ENCODE measurements at regions not wholly inside any gene's neighbourhood (a gene's known extent, or its start where the extent isn't known, plus 50 kb on each side); places are given as distances from the start of the nearest gene placed in this dataset.

GRCh38 chr16:35731341-35732040 lies 2272.1 kb downstream of the TP53TG3F start:
- Histone ChIP-seq H4K20me1 (ENCODE audit: insufficient read depth) (no peaks in the 10 kb centered on the region), H3K9me3 (ENCODE audit: control insufficient read depth in 1 of 2, insufficient read depth in 1 of 2, low read depth in 1 of 2, low read length in 2 of 2) (peaks cover 0 to under 1% of the 10 kb centered on the region in 2 experiments; a peak in 1 of 4 replicates), H3K9me2 (ENCODE audit: insufficient read depth) (no peaks in the 10 kb centered on the region), H3K4me1 (ENCODE audit: control insufficient read depth in 1 of 2, insufficient read depth in 2 of 2, low read length in 2 of 2) (peaks cover 0 to 5% of the 10 kb centered on the region in 2 experiments; a peak in 3 of 4 replicates), H3K4me2 (ENCODE audit: low read length) (no peak overlapping the region), H3K27me3 (ENCODE audit: insufficient read depth, low read length) (no peaks in the 10 kb centered on the region), H3K4me3 (replicated peaks in 1 of 2; ENCODE audit: low read depth in 1 of 2, low read length in 2 of 2) (no peak overlapping the region), H3K9ac (ENCODE audit: low read length) (no peak overlapping the region), H3K36me3 (ENCODE audit: control insufficient read depth in 1 of 2, insufficient read depth in 2 of 2, low read length in 2 of 2) (no peaks in the 10 kb centered on the region), H2AFZ (ENCODE audit: low read depth, low read length, poor library complexity, severe bottlenecking) (no peak overlapping the region), H3K27ac (ENCODE audit: low read depth, low read length) (no peak overlapping the region), H3K79me2 (ENCODE audit: insufficient read depth, low read length) (no peaks in the 10 kb centered on the region)
- BruUV-seq (replicated peaks), result no TSS peak
- POLR2A ChIA-PET, result no interaction called here
- no peak for TF ChIP-seq JUND (IDR thresholded peaks at IDR 0.05)
- TF ChIP-seq, protein P1, sequence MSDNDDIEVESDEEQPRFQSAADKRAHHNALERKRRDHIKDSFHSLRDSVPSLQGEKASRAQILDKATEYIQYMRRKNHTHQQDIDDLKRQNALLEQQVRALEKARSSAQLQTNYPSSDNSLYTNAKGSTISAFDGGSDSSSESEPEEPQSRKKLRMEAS (IDR thresholded peaks at IDR 0.05), result no peak
- TF ChIP-seq, protein P2, sequence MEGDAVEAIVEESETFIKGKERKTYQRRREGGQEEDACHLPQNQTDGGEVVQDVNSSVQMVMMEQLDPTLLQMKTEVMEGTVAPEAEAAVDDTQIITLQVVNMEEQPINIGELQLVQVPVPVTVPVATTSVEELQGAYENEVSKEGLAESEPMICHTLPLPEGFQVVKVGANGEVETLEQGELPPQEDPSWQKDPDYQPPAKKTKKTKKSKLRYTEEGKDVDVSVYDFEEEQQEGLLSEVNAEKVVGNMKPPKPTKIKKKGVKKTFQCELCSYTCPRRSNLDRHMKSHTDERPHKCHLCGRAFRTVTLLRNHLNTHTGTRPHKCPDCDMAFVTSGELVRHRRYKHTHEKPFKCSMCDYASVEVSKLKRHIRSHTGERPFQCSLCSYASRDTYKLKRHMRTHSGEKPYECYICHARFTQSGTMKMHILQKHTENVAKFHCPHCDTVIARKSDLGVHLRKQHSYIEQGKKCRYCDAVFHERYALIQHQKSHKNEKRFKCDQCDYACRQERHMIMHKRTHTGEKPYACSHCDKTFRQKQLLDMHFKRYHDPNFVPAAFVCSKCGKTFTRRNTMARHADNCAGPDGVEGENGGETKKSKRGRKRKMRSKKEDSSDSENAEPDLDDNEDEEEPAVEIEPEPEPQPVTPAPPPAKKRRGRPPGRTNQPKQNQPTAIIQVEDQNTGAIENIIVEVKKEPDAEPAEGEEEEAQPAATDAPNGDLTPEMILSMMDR (IDR thresholded peaks at IDR 0.05 in 2 of 3, conservative IDR thresholded peaks at IDR 0.05 in 1 of 3; ENCODE audit: borderline replicate concordance in 1 of 3, insufficient read depth in 1 of 3, low read depth in 2 of 3, low read length in 2 of 3), result no peak
- TF ChIP-seq EZH2 (IDR thresholded peaks at IDR 0.05), result no peak
- TF ChIP-seq SRF (IDR thresholded peaks at IDR 0.05; ENCODE audit: low read depth), result no peak
- no peak for TF ChIP-seq EGR1 (IDR thresholded peaks at IDR 0.05; ENCODE audit: low read depth)
- no peak for TF ChIP-seq ELF1 (IDR thresholded peaks at IDR 0.05; ENCODE audit: borderline replicate concordance, low read depth)
- TF ChIP-seq CBX3 (IDR thresholded peaks at IDR 0.05; ENCODE audit: low read depth), result no peak
- TF ChIP-seq, protein P3, sequence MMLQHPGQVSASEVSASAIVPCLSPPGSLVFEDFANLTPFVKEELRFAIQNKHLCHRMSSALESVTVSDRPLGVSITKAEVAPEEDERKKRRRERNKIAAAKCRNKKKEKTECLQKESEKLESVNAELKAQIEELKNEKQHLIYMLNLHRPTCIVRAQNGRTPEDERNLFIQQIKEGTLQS (IDR thresholded peaks at IDR 0.05), result no peak
- no peak for TF ChIP-seq YY1 (IDR thresholded peaks at IDR 0.05; ENCODE audit: extremely low read depth, insufficient replicate concordance, low read depth, low read length)
- no peak for TF ChIP-seq RAD21 (IDR thresholded peaks at IDR 0.05; ENCODE audit: low read depth)
- no peak for TF ChIP-seq REST (IDR thresholded peaks at IDR 0.05; ENCODE audit: low read depth)
- no peak for TF ChIP-seq SP1 (IDR thresholded peaks at IDR 0.05; ENCODE audit: low read depth)
- TF ChIP-seq POLR2A (IDR thresholded peaks at IDR 0.05; ENCODE audit: borderline replicate concordance, extremely low read depth, insufficient read depth, insufficient read length), result no peak
- no peak for TF ChIP-seq POLR2AphosphoS5 (IDR thresholded peaks at IDR 0.05; ENCODE audit: low read depth, low read length)
- no peak for TF ChIP-seq ZFX (IDR thresholded peaks at IDR 0.05)
- DNase-seq (ENCODE audit: low read depth, low spot score) (no peak), ATAC-seq (no peak)
- intact Hi-C loops (cut with micrococcal nuclease), result no loop called here
- RAD21 ChIA-PET (ENCODE audit: low non-redundant PET in 1 of 2, low total read pairs in 2 of 2, uncharacterized antibody in 2 of 2, unreplicated experiment in 2 of 2), result no interaction called here
- CTCF ChIA-PET, result no interaction called here

Data from HCT116 (cell line).